ENCODE measurements at regions not wholly inside any gene's neighbourhood (a gene's known extent, or its start where the extent isn't known, plus 50 kb on each side); places are given as distances from the start of the nearest gene placed in this dataset.
"Not testable (repeated sequence)": the region's sequence is repeated elsewhere in the genome, so short reads cannot be mapped to it uniquely, and the experiment has no call there.

DNA sequence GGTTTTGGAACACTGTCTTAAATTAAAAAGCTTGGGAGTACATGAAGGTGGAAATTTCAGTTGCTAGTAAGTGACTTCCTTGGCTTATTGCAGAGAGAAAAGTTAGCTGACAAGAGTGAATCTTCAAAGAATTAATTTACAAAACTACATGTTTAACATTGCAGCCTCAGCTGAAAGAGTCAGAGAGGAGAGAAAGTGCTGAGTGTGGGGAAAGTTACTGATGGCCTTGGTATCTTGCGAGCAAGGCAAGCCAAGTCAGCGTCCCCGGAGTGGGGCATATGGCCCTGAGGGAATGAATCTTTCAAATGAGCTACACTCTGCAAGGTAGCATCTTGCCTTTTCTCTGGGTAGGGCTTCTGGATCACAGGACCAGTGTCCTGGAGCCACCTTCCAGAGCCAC is 131.3 kb downstream of the LPIN1 start:
- DNase-seq: no peak

DNA sequence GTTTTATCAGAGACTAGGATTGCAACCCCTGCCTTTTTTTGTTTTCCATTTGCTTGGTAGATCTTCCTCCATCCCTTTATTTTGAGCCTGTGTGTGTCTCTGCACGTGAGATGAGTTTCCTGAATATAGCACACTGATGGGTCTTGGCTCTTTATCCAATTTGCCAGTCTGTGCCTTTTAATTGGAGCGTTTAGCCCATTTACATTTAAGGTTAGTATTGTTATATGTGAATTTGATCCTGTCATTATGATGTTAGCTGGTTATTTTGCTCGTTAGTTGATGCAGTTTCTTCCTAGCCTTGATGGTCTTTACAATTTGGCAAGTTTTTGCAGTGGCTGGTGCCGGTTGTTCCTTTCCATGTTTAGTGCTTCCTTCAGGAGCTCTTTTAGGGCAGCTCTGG is 138.8 kb downstream of the LPIN1 start:
- not testable (repeated sequence) for DNase-seq

DNA sequence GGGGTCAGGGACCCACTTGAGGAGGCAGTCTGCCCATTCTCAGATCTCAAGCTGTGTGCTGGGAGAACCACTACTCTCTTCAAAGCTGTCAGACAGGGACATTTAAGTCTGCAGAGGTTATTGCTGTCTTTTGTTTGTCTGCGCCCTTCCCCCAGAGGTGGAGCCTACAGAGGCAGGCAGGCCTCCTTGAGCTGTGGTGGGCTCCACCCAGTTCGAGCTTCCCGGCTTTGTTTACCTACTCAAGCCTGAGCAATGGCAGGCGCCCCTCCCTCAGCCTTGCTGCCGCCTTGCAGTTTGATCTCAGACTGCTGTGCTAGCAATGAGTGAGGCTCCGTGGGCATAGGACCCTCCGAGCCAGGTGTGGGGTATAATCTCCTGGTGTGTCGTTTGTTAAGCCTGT is 140.5 kb downstream of the LPIN1 start:
- DNase-seq: not testable (repeated sequence)

DNA sequence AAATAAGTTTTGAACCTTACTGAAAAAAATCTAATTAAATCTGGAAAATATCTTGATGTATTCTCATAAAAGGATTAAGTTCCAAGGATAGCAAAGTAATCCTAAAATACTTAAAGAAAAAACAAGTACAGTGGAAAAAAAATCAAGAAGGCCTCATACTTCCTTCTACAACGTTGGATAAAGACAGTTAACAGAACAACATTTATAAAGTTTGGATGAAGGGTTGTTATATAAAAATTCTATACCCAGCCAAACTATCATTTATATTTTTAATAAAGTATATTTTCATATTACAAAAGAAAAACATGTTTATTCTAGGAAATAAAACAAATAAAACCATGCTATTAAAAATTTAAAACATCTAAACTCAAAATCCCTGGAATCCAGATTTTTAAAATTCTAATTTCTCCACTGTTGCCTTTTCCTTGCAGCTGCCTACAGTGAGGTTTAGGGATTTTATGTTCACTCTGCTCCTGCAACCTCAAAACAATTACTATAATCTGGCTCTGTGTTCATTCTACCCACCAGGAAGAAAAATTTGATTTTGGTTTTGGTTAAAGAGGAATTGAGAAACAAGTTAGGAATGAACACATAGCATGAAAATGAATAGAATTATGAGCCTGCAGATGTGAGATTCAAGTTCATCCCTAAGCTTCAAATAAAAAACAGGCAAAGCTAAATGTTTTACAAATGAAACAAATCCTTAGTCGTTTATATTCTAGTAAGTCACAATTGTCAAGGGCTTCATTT is 142.8 kb downstream of the LPIN1 start:
- DNase-seq: no peak

DNA sequence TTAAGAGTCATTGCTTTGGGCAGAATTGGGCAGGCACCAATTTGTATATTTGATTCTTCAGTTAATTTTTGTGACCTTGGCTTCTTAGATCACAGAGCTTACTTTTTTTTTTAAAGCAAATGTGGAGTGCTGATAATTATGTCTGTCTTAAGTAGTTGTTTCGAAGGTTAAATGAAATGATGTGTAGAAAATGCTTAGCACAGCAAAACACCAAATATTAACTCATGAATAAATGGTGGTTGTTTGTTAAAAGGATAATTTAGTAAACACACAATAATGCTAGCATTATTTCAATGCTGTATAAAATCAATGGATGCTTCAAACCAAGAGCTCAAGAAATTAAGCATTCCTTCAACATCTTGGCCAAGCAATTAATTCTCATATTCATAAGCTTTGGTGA is 143.4 kb downstream of the LPIN1 start:
- no peak for DNase-seq

DNA sequence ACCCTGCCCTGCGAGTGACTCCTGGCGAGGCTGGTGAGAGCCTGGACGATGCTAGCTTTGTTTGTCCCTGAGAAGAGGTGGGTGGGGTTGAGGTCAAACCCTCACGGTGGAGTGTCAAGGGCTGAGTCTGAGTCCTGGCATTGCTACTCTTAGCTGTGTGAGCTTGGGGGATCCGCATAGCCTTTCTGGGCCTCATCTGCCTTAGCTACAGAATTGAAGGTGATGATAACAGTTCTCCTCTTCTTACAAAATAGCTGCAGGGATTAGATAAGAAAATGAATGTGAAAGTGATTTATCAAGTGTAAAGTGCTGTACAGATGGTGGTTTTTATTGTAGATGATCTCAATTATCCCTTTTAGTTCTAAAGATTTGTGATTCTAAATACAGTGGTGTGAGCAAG is 144.6 kb downstream of the LPIN1 start:
- DNase-seq: no peak

DNA sequence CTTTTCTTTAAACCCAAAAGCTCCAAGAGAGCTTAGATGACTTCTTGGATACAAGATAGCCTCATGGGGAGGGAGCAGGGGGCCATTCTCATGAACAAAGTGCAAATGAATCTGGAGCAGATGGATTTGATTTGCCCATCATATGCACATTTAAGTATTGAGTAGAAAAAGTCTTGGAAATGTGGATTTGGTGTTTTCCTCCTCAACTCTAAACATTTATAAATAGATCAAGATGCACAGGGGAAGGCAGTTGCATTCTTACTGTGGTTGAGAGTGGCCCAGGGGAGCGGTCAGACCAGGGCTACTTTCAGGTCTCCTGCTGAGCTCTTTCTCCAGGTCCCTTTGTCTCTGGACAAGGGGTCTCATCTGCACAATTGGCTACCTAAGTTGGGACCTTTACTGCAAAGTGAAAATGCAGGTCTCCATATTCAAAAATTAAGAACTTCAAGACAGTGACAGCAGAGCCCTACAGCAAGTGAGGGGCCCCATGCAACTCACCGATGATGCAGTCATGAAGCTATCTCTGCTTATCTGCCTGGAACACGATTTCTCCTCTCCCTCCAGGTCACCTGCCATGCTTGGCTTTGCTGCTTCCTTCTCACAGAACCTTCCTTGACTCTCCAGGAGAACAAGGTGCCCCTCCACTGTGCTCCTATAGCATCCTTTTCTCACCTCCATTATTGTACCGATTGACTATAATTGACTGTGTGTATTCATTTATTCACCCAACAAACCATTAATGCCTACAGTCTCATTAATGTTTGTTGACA is 145.4 kb downstream of the LPIN1 start:
- no peak for DNase-seq

DNA sequence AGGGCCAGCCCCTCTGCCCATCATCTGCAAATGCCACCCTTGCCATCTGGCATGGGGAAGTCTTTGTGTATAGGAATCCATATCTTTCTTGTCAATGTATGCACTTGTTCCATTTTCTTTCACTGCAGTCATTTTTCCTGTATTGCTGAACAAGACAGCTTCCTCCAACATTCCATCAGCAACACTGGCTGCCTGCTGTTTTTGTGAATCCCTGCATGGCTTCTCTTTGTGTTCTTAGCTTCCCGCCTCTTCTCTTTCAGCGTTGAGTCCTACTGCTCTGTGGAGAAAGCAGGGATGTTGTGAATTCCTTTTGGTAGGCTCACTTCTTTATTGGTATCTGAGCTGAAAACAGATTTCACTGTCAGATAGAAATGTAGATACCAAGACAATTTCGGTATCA is 150.0 kb downstream of the LPIN1 start:
- DNase-seq: no peak

DNA sequence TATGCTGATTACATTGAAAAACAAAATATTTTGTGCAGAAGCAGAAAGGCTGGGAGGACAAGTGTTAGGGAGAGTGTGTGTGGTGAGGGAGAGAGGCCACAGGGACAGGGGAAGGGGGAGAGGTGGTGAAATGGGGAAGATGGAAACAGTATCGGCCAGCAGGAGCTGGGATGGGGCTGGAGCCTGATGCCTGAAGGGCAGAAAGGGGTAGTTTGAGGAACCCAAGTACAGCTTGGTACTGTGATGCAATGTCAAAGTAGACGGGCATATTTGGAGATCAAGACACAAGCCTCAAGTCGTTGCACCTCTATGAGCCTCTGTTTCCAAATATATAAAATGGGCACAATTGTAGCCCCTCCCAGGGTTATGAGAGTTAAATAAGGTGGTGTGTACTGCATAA is 152.1 kb downstream of the LPIN1 start:
- DNase-seq: no peak

DNA sequence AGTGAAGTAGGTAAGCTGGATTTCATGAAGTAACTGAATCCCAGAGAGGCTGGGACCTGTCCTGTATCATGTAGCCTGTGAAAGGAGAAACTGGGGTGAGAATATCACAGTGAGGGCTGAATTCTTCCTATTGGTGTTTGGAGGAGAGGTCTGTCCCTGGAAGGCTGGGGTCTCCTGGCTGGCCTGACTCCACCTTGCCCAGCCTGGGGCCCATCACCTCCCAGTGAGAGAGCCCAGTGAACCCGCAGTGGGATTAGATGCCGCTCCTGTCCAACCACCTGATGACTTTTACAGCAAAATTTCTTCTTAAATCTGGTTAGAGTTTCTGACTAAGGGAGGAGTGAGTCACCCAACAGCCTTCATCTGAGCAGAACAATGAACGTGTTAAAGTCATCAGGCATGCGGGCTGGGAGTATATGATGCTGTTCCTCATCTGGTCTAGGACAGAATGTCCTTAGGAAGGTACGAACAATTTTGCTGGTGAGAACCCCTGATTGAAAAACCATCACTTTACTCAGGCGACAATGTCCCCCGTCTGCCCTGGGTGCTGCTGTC is 152.9 kb downstream of the LPIN1 start:
- no peak for DNase-seq

DNA sequence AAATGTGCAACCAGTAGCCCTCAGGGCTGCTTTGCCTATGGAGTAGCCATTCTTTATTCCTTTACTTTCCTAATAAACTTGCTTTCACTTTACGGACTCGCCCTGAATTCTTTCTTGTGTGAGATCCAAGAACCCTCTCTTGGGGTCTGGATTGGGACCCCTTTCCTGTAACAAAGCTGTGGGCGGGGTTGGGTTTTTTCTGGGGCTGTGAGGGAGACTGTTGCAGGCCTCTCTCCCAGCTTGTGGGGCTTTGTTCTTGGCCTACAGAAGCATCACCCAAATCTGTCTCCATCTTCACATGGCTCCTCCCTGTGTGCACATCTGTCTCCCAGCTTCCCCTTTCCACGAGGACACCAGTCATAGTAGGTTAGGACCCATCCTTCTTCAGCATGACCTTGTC is 154.5 kb downstream of the LPIN1 start:
- DNase-seq: not testable (repeated sequence)

DNA sequence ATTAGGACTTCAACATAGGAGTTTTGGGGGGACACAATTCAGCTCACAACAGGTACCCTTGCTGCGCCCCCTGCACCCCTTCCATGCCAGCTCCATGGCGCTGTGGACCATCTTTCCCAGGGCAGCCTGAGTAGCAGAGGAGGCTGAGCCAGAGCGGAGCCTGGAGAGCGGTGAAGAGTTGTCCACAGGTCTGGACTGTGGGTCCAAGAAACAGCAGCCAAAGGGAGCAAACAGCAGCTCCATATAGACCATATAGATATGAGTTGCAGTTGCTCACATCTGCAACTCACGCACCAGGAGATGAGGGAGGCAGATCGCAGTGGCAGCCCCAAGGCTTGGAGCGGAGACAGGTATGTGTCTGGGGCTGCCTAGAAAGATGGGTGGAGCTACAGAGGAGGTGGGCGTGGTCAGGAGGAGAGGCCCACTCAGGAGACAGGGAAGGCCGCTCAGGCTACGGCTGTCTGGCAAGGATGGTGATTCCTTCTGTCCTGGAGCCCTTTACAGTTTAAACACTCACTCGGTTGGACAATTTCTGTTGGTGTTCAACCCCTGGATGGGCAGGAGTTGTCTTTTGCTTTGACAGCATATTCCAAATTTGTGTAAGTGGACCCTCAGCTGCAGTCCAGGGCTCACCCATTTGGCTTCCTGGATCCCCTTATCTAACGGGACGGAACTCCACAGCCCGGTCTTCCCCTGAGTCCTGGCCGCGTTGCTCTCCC is 155.1 kb downstream of the LPIN1 start:
- DNase-seq: no peak

DNA sequence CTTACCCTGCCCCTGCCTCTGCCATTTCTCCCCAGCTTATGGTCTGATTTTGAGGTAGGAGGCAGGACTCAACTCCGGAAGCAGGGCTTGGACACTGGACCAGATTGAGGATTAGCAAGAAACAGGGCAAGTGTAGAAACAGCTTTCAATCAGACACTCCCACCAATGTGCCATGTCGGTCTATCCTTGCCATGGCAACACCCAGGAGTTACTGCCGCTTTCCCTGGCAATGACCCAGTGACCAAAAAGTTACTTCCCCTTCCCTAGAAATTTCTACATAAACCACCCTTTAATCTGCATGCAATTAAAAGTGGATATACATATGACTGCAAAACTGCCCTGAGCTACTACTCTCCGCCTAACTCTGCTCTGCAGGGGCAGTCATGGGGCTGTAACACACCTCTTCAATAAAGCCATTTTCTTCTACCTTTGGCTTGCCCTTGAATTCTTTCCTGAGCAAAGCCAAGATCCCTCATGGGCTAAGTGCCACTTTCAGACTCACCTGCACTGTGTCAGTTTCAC is 156.7 kb downstream of the LPIN1 start:
- DNase-seq: no peak

DNA sequence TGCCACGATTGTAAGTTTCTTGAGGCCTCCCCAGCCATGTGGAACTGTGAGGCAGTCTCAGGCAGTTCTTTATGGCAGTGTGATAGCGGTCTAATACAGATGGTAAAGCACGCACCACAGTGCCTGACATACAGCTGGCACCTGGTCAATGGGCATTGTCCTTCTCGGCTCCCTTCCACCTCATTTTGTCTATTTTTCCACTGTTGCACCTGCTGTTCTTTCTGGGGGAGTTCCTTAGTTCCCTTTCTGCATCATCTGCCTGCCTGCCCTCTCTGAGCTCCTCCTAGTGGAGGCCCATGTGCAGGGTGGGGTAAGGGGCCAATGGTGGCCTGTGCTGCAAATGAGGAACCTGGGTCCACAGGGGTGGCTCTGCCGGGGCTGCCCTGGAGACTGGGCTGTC is 157.6 kb downstream of the LPIN1 start:
- DNase-seq: no peak

DNA sequence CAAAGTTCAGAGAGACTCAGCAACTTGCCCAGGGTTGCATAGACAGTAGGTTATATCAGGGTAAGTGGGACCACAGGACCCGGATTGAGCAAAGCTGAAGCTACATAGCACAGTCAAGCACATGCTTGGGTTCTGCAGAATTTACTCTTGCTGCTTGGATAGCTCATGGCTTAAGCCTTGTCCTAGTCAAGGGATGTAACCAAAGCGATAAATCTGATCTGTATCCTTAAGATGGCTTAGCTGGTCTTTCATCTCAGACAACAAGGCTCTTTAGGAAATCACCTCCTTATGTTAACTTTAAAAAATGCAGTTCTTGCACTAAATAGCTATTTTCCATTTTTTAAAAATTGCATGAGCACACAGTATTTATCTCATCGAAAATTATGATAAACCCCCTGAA is 158.5 kb downstream of the LPIN1 start:
- DNase-seq: no peak

DNA sequence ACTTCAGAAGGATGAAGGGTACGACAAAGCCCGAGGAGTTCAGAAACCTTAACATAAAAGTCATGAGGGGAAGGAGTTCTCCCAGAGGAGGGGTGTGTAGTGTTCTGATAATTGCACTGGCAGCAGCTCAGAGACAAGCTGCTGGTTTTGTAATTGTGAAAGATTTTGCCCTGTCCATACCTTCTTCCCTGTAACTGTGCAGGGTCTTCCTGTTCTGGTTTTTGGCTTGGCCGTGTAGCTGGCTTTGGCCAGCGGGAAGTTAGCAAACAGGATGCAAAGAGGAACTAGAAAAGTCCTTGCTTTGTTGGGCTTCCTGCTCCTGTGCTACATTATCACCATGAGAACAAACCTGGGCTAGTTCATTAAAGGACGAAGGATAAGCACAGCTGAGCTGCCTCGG is 160.8 kb downstream of the LPIN1 start:
- DNase-seq: no peak

DNA sequence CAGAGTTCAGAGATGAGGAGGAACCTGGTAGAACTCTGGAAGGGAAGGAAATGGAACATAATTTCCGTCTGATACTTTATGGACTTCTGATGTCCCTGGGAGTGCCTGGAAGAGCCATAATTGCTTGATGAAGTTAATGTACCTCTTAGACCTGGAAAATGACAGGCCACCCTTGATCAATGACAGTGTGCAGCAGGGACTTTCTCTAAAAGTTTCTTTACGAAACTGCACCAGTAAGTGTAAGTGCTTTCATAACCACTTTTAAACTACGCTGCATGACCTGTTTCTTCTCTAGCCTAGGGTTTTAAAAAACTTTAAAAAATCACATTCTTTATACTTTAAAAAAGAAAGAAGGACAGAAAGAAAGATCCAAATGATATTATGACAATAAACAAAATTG is 164.5 kb downstream of the LPIN1 start:
- no peak for DNase-seq

DNA sequence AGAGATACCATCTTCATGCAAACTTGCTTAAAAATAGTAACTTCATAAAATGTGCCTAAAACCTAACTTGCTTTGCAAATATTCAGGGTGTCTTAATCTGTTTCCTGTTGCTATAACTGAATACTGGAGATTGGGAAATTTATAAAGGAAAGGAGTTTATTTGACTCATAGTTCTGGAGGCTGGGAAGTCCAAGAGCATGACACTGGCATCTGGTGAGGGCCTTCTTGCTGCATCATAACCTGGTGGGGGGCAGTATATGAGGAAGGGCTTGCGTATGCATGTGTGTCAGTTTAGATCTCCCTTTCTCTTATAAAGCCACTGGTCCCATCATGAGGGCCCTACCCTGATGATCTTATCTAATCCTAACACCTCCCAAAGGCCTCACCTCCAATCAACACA is 166.5 kb downstream of the LPIN1 start:
- DNase-seq: no peak

DNA sequence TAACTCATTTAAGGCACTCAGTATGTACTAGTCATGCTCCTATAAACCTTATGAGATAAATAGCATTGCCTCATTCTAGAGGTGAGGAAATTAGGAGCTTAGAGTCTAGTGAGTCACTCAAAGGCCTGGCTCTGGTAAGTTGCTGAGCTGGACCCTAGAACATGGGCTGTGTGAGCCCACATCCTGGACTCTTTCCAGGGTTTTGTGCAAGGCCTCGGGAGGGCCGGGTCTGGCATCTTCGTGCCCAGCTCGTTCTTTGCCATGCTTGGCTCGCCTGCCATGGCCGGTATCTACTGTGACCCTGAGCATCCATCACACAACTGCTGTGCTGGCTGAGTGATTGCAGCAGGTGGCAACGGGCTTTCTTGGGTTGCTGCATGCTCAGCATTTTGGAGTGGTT is 168.0 kb downstream of the LPIN1 start:
- no peak for DNase-seq

DNA sequence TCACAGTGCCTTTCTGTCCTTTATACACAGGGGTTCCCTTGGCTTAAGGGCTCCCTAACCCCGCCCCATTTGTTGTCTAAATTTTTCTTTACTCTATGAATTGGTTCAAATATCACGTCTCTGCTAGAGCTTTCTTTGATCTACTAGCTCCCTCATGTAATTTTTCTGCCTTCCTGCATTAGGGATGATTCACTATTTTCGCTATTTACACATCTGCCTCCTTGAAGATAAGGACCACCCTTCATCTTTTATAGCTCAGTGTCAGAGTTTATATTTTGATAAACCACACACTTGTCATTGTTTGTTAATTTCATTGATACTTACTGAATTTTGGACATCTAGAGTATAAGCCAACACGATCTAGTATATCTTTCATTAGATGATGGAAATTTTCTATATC is 169.2 kb downstream of the LPIN1 start:
- no peak for DNase-seq

DNA sequence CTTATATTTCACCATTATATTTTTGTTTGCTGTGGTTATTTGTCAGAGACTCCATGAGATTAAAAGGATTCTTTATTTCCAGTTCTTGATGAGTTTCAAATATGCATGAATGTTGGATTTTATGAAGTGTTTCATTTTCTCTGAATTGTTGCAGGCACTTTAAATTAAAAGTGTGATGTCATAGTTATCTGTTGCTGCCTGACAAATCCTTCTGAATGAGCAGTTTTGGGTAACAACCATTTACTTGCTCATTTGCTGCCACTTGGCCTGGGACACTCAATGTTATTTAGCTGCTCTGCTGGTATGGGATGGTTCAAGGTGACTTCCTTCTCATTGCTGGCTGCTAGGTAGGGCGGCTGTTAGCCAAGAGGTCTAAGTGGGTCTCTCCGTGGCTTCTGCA is 173.5 kb downstream of the LPIN1 start:
- no peak for DNase-seq

DNA sequence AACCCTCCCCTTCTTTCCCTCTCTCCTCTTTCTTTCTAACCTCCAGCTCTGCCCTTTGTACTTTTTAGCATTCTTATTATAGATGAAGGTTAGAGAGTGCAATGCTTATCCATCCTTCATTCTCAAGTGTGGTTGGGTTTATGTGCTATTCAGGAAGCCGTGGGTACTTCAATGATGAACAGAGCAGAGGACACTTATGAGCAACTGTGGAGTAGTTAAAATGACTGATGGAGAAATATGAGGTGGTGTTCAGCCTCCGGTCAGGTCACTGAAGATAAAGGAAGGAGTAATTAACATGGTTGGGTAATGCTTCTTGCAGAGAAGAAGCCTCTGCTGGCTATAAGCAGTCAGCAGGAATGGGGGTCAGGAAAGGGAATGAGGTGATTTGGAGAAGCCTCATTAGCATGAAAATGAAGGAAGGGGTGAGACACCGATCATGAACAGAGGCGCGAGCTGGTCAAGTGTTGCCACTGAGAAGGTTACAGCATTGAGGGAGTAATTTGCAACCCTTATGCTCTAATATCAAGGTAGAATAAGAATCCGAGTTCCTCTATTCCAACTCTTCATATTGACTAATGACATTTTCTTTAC is 174.7 kb downstream of the LPIN1 start:
- no peak for DNase-seq

DNA sequence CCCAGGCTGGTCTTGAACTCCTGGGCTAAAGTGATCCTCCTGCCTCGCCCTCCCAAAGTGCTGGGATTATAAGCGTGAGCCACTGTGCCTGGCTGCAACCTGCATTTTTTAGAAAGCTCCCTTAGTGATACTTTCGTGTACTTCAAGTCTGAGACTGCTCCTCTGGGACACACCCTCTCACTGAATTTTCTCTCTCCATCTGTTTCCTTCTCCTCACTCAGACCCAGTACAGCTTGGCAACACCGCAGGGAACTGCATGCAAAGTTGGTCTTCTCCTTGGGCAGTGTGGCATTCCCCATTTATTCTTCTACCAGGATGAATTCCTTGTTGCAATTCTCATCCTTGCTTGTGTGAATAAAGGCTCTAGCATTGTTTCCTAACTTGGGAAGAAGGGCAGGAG is 175.9 kb downstream of the LPIN1 start:
- no peak for DNase-seq
